ENCODE measurements at regions not wholly inside any gene's neighbourhood (a gene's known extent, or its start where the extent isn't known, plus 50 kb on each side); places are given as distances from the start of the nearest gene placed in this dataset.
A peak's percentile ranks its signal among the peaks of the same experiment; 100 is the strongest.

DNA sequence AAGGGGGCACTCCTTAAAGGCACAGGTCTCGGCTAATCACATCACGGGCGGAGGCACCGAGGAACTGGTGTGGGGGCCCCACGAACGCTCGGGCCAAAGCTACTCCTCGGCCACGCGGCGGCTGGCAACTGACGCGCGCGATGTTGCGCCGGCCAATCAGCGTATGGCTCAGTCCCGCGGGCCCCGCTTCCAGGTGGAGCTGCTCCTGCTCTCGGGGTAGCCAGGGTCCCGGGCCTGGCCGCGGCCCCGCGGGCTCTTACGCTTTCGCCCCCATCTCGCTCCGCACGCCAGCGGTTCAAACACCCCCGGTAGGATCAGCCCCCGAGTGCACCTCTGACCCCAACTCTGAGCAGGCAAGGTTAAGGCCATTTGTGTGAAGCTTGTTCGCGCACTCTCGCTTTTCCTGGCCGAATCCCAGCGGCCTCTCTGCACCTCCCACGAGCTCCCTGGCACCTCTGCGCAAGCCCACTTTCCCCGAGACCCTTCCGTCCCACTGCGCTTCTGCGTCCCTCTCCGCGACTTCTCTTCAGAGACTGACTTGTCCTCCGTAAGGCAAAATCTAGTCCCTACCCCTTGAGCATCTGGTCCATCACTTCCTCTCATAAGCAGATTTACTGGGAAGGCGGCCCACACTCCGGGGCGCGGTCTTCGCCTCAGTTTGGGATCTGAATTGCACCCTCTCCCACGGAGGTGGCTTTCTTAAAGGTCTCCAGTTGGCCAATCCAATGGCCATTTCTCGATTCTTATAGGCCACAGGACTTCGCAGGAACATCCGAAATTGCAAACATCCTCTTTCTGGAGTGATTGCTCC is 200.9 kb upstream of the TBX20 start:
- peaks cover 6% of the 10 kb centered on the region for H3K9me3 Mint-ChIP-seq
- DNase-seq (ENCODE audit: low spot score in 2 of 2) (no peak), ATAC-seq (no peak)
- no peaks in the 10 kb centered on the region for H3K36me3 Mint-ChIP-seq
- H3K4me3 Mint-ChIP-seq, result no peak overlapping the region
- peaks cover 6% of the 10 kb centered on the region for H3K4me1 Mint-ChIP-seq
- H3K27ac Mint-ChIP-seq, result no peak overlapping the region

DNA sequence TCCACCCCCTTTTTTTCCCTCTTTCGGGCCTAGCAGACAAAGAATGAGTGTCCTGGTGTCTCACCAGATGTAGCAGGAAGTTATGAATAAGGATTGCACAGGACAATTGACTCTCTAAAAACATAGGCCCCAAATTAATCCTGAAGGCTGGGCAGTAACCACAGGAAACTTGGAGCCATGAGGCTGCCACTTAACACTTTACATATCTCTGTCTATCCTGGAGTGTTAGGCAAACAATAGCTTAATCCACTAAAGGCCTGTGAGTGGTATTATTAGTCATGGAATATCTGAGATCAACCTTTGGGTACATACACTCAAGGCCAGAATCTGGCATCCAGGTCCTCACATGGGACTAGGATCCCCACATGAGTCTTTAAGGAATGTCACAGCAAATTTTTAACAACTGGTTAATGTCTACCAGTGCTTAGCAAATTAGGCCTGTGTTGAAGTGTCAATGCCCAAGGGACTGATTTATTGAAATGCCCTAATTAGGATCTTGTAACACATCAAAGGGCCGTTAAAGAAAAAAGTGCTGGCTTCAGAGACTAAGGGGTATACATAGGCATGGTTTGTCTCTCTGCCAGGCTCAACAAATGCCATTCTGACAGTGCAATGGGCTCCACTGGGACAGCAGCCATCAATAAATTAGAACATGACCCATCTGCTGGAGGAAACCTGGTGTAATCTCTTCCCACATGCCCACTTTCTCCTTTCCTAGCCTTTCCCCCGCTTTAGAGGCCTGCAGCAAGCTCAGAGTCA is 196.7 kb upstream of the TBX20 start:
- H3K4me3 Mint-ChIP-seq, result no peak overlapping the region
- no peaks in the 10 kb centered on the region for H3K36me3 Mint-ChIP-seq
- DNase-seq (ENCODE audit: low spot score in 2 of 2), result no peak
- no peak overlapping the region for H3K27ac Mint-ChIP-seq
- no peak for ATAC-seq
- no peaks in the 10 kb centered on the region for H3K9me3 Mint-ChIP-seq
- peaks cover 6% of the 10 kb centered on the region for H3K4me1 Mint-ChIP-seq

DNA sequence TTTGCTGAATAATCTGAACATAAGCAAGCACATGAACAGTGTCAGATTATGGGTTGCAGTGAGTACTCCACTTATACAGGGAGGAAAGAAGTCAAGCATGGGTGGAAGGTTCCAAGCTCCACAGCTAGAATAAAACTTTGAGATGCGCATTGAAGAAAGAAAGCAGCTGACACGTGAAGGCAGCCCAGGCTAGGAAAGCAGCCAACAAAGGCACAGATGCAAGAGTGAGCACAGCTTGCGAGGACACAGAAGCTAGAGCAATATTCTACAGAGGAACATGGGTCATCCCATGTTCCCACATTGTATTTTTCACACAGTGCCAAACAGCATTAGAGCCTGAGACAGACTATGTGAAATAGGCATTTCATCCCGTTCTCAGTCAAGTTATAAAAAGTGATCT is 194.6 kb upstream of the TBX20 start:
- no peak overlapping the region for H3K4me3 Mint-ChIP-seq
- H3K36me3 Mint-ChIP-seq, result no peaks in the 10 kb centered on the region
- ATAC-seq (no peak), DNase-seq (ENCODE audit: low spot score in 2 of 2) (no peak)
- H3K4me1 Mint-ChIP-seq, result no peaks in the 10 kb centered on the region
- no peaks in the 10 kb centered on the region for H3K9me3 Mint-ChIP-seq
- H3K27ac Mint-ChIP-seq, result no peak overlapping the region

DNA sequence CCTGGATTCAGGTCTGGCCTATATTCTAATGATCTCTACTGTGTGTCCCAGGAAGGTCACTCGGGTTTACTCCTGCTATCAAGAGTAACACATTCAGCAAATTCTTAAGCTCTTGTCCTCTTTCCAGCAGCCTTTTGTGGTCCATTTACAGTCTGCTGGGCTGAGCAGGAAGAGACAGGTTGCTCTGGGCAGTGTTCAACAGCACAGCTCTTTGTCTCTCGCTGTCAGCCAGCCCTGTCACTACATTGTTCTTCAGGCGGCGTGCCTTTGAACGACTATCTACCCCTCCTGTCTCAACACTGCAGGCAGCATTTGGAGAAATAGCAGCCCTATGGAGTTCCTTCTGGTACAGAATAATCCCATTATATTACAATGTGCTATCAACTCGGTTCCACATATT is 192.2 kb upstream of the TBX20 start:
- Mint-ChIP-seq H3K36me3 (no peaks in the 10 kb centered on the region), H3K9me3 (no peaks in the 10 kb centered on the region), H3K4me1 (no peaks in the 10 kb centered on the region), H3K27ac (no peak overlapping the region), H3K4me3 (no peak overlapping the region)
- ATAC-seq (no peak), DNase-seq (ENCODE audit: low spot score in 2 of 2) (no peak)

DNA sequence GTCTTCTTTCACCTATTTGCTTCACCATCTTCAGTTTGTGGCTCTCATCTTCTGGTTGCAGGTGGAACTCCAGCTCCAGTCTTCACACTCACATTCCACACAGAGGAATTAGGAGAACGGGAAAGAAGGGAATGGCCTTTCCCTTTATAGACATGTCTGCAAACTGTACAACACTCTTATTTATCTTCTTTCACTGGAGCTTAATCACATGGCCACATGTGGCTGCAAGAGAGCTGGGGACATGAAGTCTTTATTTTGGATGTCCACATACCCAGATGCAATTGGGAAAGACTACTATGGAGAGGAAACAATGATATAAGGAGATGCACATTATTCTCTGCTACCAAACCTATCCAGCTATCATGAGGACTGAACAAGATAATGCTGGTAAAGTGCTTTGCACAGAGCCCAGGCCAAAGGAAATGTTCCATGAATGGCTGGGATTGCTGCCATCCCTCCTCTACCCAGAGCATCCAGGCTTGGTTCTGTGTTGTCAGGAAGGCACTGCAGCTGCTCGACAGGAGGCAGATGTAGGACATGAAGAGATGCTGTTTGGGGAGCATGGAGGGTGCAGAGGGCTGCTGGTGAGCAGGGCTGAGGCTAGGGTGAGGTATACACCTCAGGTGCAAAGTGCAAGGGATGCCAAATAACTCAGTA is 183.8 kb upstream of the TBX20 start:
- no peak overlapping the region for H3K27ac Mint-ChIP-seq
- no peaks in the 10 kb centered on the region for H3K9me3 Mint-ChIP-seq
- DNase-seq (ENCODE audit: low spot score in 2 of 2), result peak in 1 of 2 donors; percentile 32

DNA sequence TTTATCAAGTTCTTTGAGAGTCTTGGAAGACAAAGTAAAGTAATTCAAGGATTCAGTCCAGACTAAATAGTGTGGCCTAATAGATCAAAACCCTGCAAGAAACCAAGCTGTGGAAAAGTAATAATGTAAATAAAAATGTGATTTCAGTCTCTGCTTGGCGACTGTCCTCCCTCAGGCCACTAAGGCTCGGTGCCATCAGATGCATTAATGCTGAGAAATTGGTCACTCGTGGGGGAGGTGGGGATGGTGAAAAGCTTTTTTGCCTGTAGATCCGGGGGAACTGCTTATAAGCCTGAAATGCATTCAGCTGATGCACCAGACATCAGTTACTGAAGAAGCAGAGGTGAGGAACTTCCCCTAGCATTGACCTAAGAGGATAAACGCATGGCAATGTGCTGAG is 182.6 kb upstream of the TBX20 start:
- no peak for DNase-seq (ENCODE audit: low spot score in 2 of 2)
- H3K9me3 Mint-ChIP-seq, result no peaks in the 10 kb centered on the region
- ATAC-seq, result no peak
- H3K4me1 Mint-ChIP-seq, result no peaks in the 10 kb centered on the region
- no peak overlapping the region for H3K4me3 Mint-ChIP-seq
- H3K36me3 Mint-ChIP-seq, result no peaks in the 10 kb centered on the region
- H3K27ac Mint-ChIP-seq, result no peak overlapping the region

More for the DNA sequence above, 183.8 kb upstream of the TBX20 start:
- Mint-ChIP-seq H3K36me3 (no peaks in the 10 kb centered on the region), H3K4me1 (no peaks in the 10 kb centered on the region), H3K4me3 (no peak overlapping the region)
- ATAC-seq, result peak; percentile 24

DNA sequence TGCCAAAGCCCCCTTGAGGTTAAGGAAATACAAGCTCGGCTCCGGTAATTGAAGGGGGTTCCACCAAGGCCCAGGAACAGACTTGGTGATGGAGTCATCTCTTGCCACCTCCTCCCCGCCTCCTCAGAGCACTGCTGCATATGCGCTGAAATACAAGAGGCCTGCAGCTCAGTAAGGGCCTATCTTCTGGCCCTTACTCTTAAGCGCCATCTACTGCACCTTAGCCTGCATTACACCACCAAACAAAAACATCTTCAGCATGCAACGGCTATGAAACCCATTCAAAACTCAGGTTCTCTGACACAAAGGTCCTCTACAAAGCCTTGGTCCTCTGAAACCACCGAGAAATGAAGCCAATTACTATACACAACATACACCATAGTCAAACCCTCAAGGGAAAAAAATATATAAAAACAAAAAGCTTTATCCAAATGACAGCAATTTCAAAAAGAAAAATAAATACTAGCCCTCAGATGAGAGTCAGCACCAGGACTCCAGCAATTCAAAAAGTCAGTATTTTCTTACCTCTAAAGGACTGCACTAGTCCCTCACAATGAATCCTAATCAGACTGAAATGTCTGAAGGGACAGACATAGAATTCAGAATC is 176.8 kb upstream of the TBX20 start:
- Mint-ChIP-seq H3K36me3 (no peaks in the 10 kb centered on the region), H3K9me3 (no peaks in the 10 kb centered on the region), H3K4me1 (no peaks in the 10 kb centered on the region), H3K4me3 (no peak overlapping the region), H3K27ac (no peak overlapping the region)
- no peak for DNase-seq (ENCODE audit: low spot score in 2 of 2)
- ATAC-seq, result peak; percentile 28

DNA sequence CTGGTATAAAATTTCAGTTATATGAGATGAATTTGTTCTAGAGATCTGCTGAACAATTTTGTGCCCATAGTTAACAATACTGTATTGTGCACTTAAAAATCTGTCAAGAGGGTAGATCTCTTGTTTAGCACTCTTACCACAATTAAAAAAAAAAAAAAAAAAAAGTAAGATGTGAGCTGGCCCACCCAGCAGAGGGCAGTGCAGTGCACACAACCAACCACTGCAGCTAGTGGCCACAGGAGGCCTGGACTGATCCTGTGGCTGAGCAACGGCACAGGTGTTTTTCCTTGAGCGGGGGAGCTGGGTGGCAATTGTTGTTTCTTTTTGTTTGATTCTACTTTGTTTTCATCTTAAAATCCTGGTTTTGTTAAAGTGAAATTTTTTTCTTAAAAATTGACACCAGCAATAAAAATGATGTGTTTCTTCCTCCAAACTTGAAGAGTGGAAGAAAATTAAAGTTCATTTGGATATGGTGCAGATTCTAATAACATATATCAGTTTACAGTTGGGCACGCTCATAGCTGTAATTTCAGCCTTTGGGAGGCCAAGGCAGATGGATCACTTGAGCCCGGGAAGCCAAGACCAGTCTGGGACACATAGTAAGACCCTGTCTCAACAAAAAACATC is 171.1 kb upstream of the TBX20 start:
- peak; percentile 22 to 61 for DNase-seq (ENCODE audit: low spot score in 2 of 2)
- ATAC-seq, result peak; percentile 71

DNA sequence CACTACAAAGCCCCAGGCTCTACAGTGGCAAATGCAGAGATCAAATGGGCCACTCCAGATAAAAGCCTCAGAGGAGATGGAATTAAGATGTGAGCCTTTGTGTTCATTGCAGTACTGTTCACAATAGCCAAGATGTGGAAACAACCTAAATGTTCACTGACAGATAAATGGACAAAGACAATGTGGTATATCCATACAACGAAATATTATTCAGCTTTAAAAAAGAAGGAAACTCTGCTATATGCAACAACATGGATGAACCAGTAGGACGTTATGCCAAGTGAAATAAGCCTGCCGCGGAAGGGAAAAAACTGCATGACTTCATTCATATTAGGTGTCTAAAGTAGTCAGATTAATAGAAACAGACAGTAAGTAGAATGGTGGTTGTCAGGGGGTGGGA is 170.5 kb upstream of the TBX20 start:
- Mint-ChIP-seq H3K9me3 (no peaks in the 10 kb centered on the region), H3K36me3 (no peaks in the 10 kb centered on the region), H3K4me1 (no peaks in the 10 kb centered on the region), H3K27ac (no peak overlapping the region), H3K4me3 (no peak overlapping the region)
- no peak for DNase-seq (ENCODE audit: low spot score in 2 of 2)
- no peak for ATAC-seq

More for the DNA sequence above, 171.1 kb upstream of the TBX20 start:
- no peak overlapping the region for H3K4me3 Mint-ChIP-seq
- no peak overlapping the region for H3K27ac Mint-ChIP-seq
- H3K9me3 Mint-ChIP-seq, result no peaks in the 10 kb centered on the region
- H3K36me3 Mint-ChIP-seq, result no peaks in the 10 kb centered on the region
- H3K4me1 Mint-ChIP-seq, result no peaks in the 10 kb centered on the region

DNA sequence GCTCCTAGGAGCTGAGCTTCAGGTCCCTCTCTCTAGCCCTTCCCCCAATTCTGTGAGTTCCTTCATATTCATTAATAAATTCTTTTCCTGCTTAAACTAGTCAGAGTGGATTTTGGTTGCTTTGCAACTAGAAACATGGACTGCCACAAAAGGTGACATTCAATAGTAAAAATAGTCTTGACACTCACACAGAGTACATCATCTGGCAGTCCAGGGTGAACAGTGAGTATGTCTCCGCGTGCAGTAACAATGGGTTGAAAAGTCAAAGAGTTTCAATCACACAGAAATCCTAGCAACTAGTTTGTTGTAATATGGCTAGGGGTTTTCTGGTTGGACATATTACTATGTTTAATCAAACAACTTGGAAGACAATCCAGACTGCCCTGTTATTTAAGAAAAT is 168.8 kb upstream of the TBX20 start:
- Mint-ChIP-seq H3K4me1 (no peaks in the 10 kb centered on the region), H3K27ac (no peak overlapping the region), H3K4me3 (no peak overlapping the region), H3K9me3 (no peaks in the 10 kb centered on the region), H3K36me3 (no peaks in the 10 kb centered on the region)
- ATAC-seq (no peak), DNase-seq (ENCODE audit: low spot score in 2 of 2) (no peak)

DNA sequence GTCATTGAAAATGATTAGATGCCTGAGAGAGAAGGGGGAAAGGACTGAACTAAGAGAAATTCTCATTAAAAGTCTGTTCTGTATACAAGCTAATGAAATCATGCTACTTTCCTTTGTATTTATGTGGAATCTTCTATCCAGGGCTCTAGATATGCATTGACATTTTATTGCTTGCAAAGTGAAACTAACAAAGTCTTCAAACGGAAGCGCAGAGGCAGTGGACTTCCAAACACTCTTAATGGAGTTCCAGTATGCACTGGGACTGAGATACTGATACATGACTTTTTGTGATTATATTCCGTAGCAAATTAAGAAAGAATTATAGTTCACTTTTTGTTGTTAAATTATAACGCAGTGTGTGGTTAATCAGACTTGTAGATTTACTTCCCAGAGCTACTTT is 166.8 kb upstream of the TBX20 start:
- Mint-ChIP-seq H3K27ac (no peak overlapping the region), H3K36me3 (no peaks in the 10 kb centered on the region), H3K4me1 (no peaks in the 10 kb centered on the region), H3K4me3 (no peak overlapping the region), H3K9me3 (no peaks in the 10 kb centered on the region)
- no peak for DNase-seq (ENCODE audit: low spot score in 2 of 2)
- no peak for ATAC-seq

DNA sequence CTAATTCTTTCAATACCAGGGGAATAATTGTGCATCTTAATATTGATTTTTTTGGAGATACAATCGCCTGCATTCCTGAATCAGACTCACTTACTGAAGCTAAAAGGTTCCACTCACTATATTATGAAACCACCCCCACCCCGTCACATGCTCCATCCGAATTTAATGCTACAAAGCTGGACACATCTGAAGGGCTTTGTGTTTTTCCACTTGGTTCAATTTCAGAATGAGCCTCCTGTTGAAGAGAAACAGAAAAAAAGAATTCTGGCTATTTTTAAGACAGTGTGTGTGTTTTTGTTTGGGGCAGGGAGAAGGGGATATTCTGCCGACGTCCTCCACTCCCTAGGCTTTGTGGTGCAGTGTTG is 165.5 kb upstream of the TBX20 start:
- DNase-seq (ENCODE audit: low spot score in 2 of 2) (no peak), ATAC-seq (no peak)
- Mint-ChIP-seq H3K9me3 (no peaks in the 10 kb centered on the region), H3K4me3 (no peak overlapping the region), H3K36me3 (no peaks in the 10 kb centered on the region), H3K4me1 (no peaks in the 10 kb centered on the region), H3K27ac (no peak overlapping the region)

DNA sequence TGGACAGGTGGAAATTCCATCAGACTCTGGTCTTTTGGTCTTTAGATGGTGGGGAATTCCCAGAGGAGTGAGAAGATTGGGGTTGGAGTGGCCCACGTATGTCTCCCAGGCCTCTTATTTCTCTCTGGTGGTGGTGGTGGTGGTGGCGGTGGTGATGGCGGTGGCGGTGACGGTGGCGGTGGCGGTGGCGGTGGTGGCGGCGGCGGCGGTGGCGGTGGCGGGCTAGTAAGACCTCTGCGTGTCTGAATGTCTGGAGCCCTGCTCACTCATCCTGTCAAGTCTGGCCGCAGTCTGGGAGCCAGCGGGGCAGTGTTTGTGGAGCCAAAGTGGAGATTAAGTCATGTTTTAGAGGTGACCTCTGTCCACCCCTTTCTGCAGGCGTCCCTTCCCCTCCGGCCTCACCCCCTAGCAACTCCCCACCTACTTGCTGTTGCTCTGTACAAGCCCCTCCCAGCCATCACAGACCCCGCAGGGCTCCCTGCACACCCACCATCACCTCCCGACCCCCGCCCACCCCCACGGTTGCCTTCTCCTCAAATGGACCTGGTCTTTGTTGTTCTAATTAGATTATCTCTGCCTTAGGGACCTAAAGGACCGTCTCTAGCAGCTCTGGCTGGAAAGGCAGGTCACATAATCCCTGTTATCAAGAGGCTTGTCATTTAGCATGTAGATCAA is 165.0 kb upstream of the TBX20 start:
- no peaks in the 10 kb centered on the region for H3K4me1 Mint-ChIP-seq
- no peak for ATAC-seq

DNA sequence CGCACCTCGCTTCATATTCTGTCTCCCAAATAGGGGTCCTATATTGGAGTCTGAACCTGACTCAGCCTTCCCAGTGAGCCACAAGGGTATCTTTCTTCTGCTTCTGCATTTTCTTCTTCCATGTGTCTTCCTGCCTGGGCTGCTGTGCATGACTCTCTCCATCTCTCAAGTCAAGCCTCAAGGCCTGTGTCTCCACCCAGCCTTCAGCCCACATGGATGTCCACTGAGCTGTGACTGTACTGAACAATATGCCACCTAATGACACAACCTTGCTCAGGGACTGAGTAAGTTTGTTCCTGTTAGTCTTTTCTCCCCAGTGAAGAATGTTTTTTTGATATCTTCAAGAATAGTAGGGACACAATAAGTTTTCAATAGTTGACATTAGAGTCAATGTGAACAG is 162.7 kb upstream of the TBX20 start:
- H3K4me3 Mint-ChIP-seq, result no peak overlapping the region
- H3K27ac Mint-ChIP-seq, result no peak overlapping the region
- ATAC-seq (no peak), DNase-seq (ENCODE audit: low spot score in 2 of 2) (no peak)
- H3K4me1 Mint-ChIP-seq, result no peaks in the 10 kb centered on the region
- H3K9me3 Mint-ChIP-seq, result no peaks in the 10 kb centered on the region
- no peaks in the 10 kb centered on the region for H3K36me3 Mint-ChIP-seq

More for the DNA sequence above, 165.0 kb upstream of the TBX20 start:
- no peak for DNase-seq (ENCODE audit: low spot score in 2 of 2)
- Mint-ChIP-seq H3K4me3 (no peak overlapping the region), H3K36me3 (no peaks in the 10 kb centered on the region), H3K9me3 (no peaks in the 10 kb centered on the region), H3K27ac (no peak overlapping the region)

DNA sequence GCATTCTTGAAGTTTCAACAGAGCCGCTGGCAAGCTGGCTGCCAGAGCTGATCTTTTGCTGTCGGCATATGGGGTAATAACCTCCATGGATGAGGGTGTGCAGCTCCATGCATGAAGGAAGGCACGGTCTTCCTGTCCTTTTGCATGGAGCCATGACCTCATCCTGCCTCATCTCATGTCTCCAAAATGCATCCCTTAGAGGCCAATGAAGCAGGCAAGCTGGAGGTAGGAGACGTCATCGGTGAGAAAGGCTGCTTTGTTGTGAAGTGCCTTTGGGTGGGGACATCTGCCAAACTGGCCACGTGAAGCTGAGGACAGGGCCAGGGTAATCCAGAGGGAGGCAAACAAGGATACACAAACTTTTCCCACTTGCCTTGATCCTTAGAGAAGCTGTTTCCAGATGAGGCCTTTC is 161.5 kb upstream of the TBX20 start:
- H3K27ac Mint-ChIP-seq, result no peak overlapping the region
- DNase-seq (ENCODE audit: low spot score in 2 of 2), result no peak

More for the DNA sequence above, 161.5 kb upstream of the TBX20 start:
- Mint-ChIP-seq H3K4me1 (no peaks in the 10 kb centered on the region), H3K9me3 (no peaks in the 10 kb centered on the region), H3K4me3 (no peak overlapping the region), H3K36me3 (no peaks in the 10 kb centered on the region)
- ATAC-seq, result no peak

All from stimulated activated effector memory CD8-positive, alpha-beta T cell treated with anti-CD3 and anti-CD28 coated beads, Interleukin-12 subunit alpha, Interleukin-12 subunit beta, amount 100 ng/mL, for 72 hours (primary cell).